DMS79 treated with DMSO at 0.1 percent for 48 hours (cell line): ENCODE measurements at regions not wholly inside any gene's neighbourhood (a gene's known extent, or its start where the extent isn't known, plus 50 kb on each side); places are given as distances from the start of the nearest gene placed in this dataset.

ENCODE experiments used
- DNase-seq: peaks from one replicate; lab custom pipeline; 2025; lab: John Stamatoyannopoulos, UW

GRCh38 chr2:129768036-129768386 is 211.5 kb upstream of the RAB6C start:
- no peak for DNase-seq

- no peak for DNase-seq
Measured at GRCh38 chr2:129768485-129769184, 210.8 kb upstream of the RAB6C start.

GRCh38 chr2:129769185-129769991 is 210.1 kb upstream of the RAB6C start:
- no peak for DNase-seq

- DNase-seq, result no peak
Measured at GRCh38 chr2:129771418-129772189, 207.9 kb upstream of the RAB6C start.

- DNase-seq, result no peak
Measured at GRCh38 chr2:129772190-129772579, 207.3 kb upstream of the RAB6C start.

GRCh38 chr2:129775952-129776653 is 203.4 kb upstream of the RAB6C start:
- no peak for DNase-seq

- no peak for DNase-seq
Measured at GRCh38 chr2:129777146-129777545, 202.3 kb upstream of the RAB6C start.

- DNase-seq, result no peak
Measured at GRCh38 chr2:129777762-129778583, 201.5 kb upstream of the RAB6C start.

- DNase-seq, result no peak
Measured at GRCh38 chr2:129778584-129778877, 200.9 kb upstream of the RAB6C start.

- no peak for DNase-seq
Measured at GRCh38 chr2:129779783-129780182, 199.7 kb upstream of the RAB6C start.

GRCh38 chr2:129780316-129781270 is 198.9 kb upstream of the RAB6C start:
- DNase-seq, result no peak

- no peak for DNase-seq
Measured at GRCh38 chr2:129781749-129782632, 197.5 kb upstream of the RAB6C start.

- DNase-seq, result no peak
Measured at GRCh38 chr2:129782633-129782990, 196.9 kb upstream of the RAB6C start.

- no peak for DNase-seq
Measured at GRCh38 chr2:129784486-129784885, 195.0 kb upstream of the RAB6C start.

GRCh38 chr2:129791712-129792111 is 187.8 kb upstream of the RAB6C start:
- no peak for DNase-seq

GRCh38 chr2:129793431-129793902 is 186.0 kb upstream of the RAB6C start:
- peak; percentile 51 for DNase-seq

GRCh38 chr2:129794116-129794515 is 185.3 kb upstream of the RAB6C start:
- no peak for DNase-seq

- no peak for DNase-seq
Measured at GRCh38 chr2:129794540-129794939, 184.9 kb upstream of the RAB6C start.

GRCh38 chr2:129796225-129796624 is 183.2 kb upstream of the RAB6C start:
- DNase-seq, result no peak
